IMR-90 (cell line): ENCODE measurements at regions not wholly inside any gene's neighbourhood (a gene's known extent, or its start where the extent isn't known, plus 50 kb on each side); places are given as distances from the start of the nearest gene placed in this dataset.

ENCODE experiments used
- ATAC-seq: fragments of 200-7000 bp; cut with Tn5 transposase; 2 replicates; pipeline ENCODE4 v1.9.1; 2020; ENCODE audit warnings: low read depth, mild to moderate bottlenecking, moderate library complexity
- BruUV-seq: library from RNA; stranded (reverse); fragments of 400-500 nt; replicated peaks from 2 replicates; lab custom pipeline; 2021; lab: Mats Ljungman, UMichigan
- CTCF ChIA-PET: fragments of 300-600 bp; formaldehyde crosslinking; extraction: SDS; loops from one replicate; lab custom pipeline; 2021; ENCODE audit warnings: antibody characterized with exemption; lab: Yijun Ruan, JAX
- POLR2A ChIA-PET: fragments of 300-600 bp; sonication (Branson Sonifier 250); formaldehyde crosslinking; loops from one replicate; lab custom pipeline; 2022; ENCODE audit warnings: antibody characterized with exemption; ENCODE audit not compliant: unreplicated experiment; lab: Charles Lee
- DNase-seq: peaks from one replicate; pipeline ENCODE4 v3.0.0; 2013
- H2AFZ ChIP-seq: replicated peaks from 2 replicates; pipeline ENCODE3; 2013; ENCODE audit warnings: low read length, mild to moderate bottlenecking; ENCODE audit not compliant: poor library complexity
- H2AK5ac ChIP-seq: 2 replicates; pipeline ENCODE4 v1.6.1; 2013; ENCODE audit warnings: low read depth, low read length, inconsistent platforms
- H2AK9ac ChIP-seq: replicated peaks from 2 replicates; pipeline ENCODE3; 2013; ENCODE audit warnings: mild to moderate bottlenecking, low read depth, low read length, moderate library complexity; ENCODE audit not compliant: poor library complexity
- H2BK120ac ChIP-seq: 2 replicates; pipeline ENCODE4 v1.6.1; 2013; ENCODE audit warnings: low read depth, low read length, inconsistent platforms
- H2BK15ac ChIP-seq: 3 replicates; pipeline ENCODE4 v1.6.1; 2013; ENCODE audit warnings: low read depth, low read length, inconsistent platforms
- H2BK20ac ChIP-seq: 2 replicates; pipeline ENCODE4 v1.6.1; 2013; ENCODE audit warnings: low read depth, mild to moderate bottlenecking, inconsistent platforms, low read length, moderate library complexity
- H2BK5ac ChIP-seq: 2 replicates; pipeline ENCODE4 v1.6.1; 2013; ENCODE audit warnings: mild to moderate bottlenecking, low read depth, low read length, inconsistent platforms; ENCODE audit not compliant: poor library complexity, severe bottlenecking
- H3K14ac ChIP-seq: replicated peaks from 2 replicates; pipeline ENCODE4 v1.6.1; 2013; ENCODE audit warnings: low read depth, low read length, inconsistent platforms
- H3K18ac ChIP-seq: 2 replicates; pipeline ENCODE4 v1.6.1; 2013; ENCODE audit warnings: low read depth, low read length, control low read depth
- H3K23ac ChIP-seq: 2 replicates; pipeline ENCODE4 v1.6.1; 2013; ENCODE audit warnings: low read depth, low read length, inconsistent platforms
- H3K27ac ChIP-seq: 2 replicates; pipeline ENCODE4 v1.5.1; 2013; ENCODE audit warnings: mild to moderate bottlenecking, control low read depth, low read length; ENCODE audit not compliant: insufficient read depth
- H3K27me3 ChIP-seq: 2 replicates; pipeline ENCODE4 v1.6.1; 2013; ENCODE audit warnings: low read length; ENCODE audit not compliant: control insufficient read depth, insufficient read depth
- H3K36me3 ChIP-seq: 2 replicates; pipeline ENCODE4 v1.6.1; 2013; ENCODE audit warnings: low read length, mixed read lengths; ENCODE audit not compliant: control insufficient read depth, insufficient read depth
- H3K4ac ChIP-seq: 2 replicates; pipeline ENCODE4 v1.6.1; 2013; ENCODE audit warnings: low read depth, low read length, inconsistent platforms
- H3K4me1 ChIP-seq: 2 replicates; pipeline ENCODE4 v1.6.1; 2013; ENCODE audit warnings: low read length, mixed read lengths; ENCODE audit not compliant: control insufficient read depth, insufficient read depth
- H3K4me2 ChIP-seq: 2 replicates; pipeline ENCODE4 v1.6.1; 2013; ENCODE audit warnings: low read depth, mild to moderate bottlenecking, control low read depth, low read length, moderate library complexity
- H3K4me3 ChIP-seq: 2 replicates; pipeline ENCODE4 v1.5.1; 2013; ENCODE audit warnings: low read depth, mild to moderate bottlenecking, control low read depth, low read length, moderate library complexity; ENCODE audit not compliant: insufficient read depth
- H3K56ac ChIP-seq: 2 replicates; pipeline ENCODE4 v1.6.1; 2013; ENCODE audit warnings: low read length, inconsistent platforms; ENCODE audit not compliant: insufficient read depth; ENCODE audit errors: extremely low read depth
- H3K79me1 ChIP-seq, 2 experiments: 2 replicates each; pipeline ENCODE4 v1.6.1; 2013; ENCODE audit warnings: low read length in 2 of 2, inconsistent platforms in 1 of 2, low read depth in 1 of 2
- H3K9ac ChIP-seq: 2 replicates; pipeline ENCODE4 v1.6.1; 2013; ENCODE audit warnings: low read depth, low read length, control low read depth
- H3K9me1 ChIP-seq: 2 replicates; pipeline ENCODE4 v1.6.1; 2013; ENCODE audit warnings: low read length, inconsistent platforms; ENCODE audit not compliant: insufficient read depth
- H3K9me3 ChIP-seq: 2 replicates; pipeline ENCODE4 v1.6.1; 2013; ENCODE audit warnings: low read length; ENCODE audit not compliant: control insufficient read depth, insufficient read depth
- H4K20me1 ChIP-seq: 2 replicates; pipeline ENCODE4 v1.6.1; 2013; ENCODE audit warnings: low read length, inconsistent platforms; ENCODE audit not compliant: insufficient read depth
- H4K5ac ChIP-seq: 2 replicates; pipeline ENCODE4 v1.6.1; 2013; ENCODE audit warnings: mild to moderate bottlenecking, low read depth, low read length, control low read depth
- H4K8ac ChIP-seq, 2 experiments: 2 replicates each; pipeline ENCODE4 v1.6.1; 2013; ENCODE audit warnings: low read depth in 2 of 2, low read length in 2 of 2, control low read depth in 1 of 2, inconsistent platforms in 1 of 2
- H4K91ac ChIP-seq: 2 replicates; pipeline ENCODE4 v1.6.1; 2013; ENCODE audit warnings: low read depth, low read length, inconsistent platforms; ENCODE audit not compliant: insufficient read depth
- CEBPB ChIP-seq: IDR thresholded peaks from 2 replicates; pipeline ENCODE4 v1.6.1; 2012; ENCODE audit warnings: low read depth, low read length, improper control_type of control experiment
- CHD1 ChIP-seq: IDR thresholded peaks from 2 replicates; pipeline ENCODE4 v1.6.1; 2012; ENCODE audit warnings: low read depth, low read length, improper control_type of control experiment
- ELK1 ChIP-seq: fragments of 150-350 bp; IDR thresholded peaks from 2 replicates; pipeline ENCODE4 v1.6.1; 2016; ENCODE audit warnings: low read depth, mild to moderate bottlenecking, low read length, moderate library complexity, borderline replicate concordance
- FOS ChIP-seq: fragments of 150-350 bp; IDR thresholded peaks from 2 replicates; pipeline ENCODE4 v1.6.1; 2016; ENCODE audit warnings: low read depth, low read length
- MAFK ChIP-seq: IDR thresholded peaks from 2 replicates; pipeline ENCODE4 v1.6.1; 2012; ENCODE audit warnings: low read depth, low read length, improper control_type of control experiment
- MAZ ChIP-seq: IDR thresholded peaks from 2 replicates; pipeline ENCODE4 v1.6.1; 2012; ENCODE audit warnings: low read depth, mild to moderate bottlenecking, low read length, improper control_type of control experiment, moderate library complexity, borderline replicate concordance
- MXI1 ChIP-seq: IDR thresholded peaks from 2 replicates; pipeline ENCODE4 v1.6.1; 2012; ENCODE audit warnings: low read depth, mild to moderate bottlenecking, low read length, moderate library complexity, borderline replicate concordance
- NFE2L2 ChIP-seq: fragments of 150-350 bp; IDR thresholded peaks from 2 replicates; pipeline ENCODE4 v1.6.1; 2016; ENCODE audit warnings: low read depth, mild to moderate bottlenecking, low read length
- POLR2A ChIP-seq: IDR thresholded peaks from 2 replicates; pipeline ENCODE4 v1.6.1; 2012; ENCODE audit warnings: mild to moderate bottlenecking, low read depth, low read length
- RAD21 ChIP-seq: IDR thresholded peaks from 2 replicates; pipeline ENCODE4 v1.6.1; 2012; ENCODE audit warnings: low read length, improper control_type of control experiment
- RCOR1 ChIP-seq: IDR thresholded peaks from 2 replicates; pipeline ENCODE4 v1.6.1; 2012; ENCODE audit warnings: mild to moderate bottlenecking, low read length, improper control_type of control experiment; ENCODE audit not compliant: insufficient replicate concordance
- RFX5 ChIP-seq: IDR thresholded peaks from 2 replicates; pipeline ENCODE4 v1.8.0; 2012; ENCODE audit warnings: low read depth, mild to moderate bottlenecking, low read length, moderate library complexity
- SMC3 ChIP-seq: fragments of 150-350 bp; IDR thresholded peaks from 2 replicates; pipeline ENCODE4 v1.6.1; 2016; ENCODE audit warnings: low read depth, mild to moderate bottlenecking, antibody characterized with exemption, low read length, moderate library complexity
- WGBS, 2 experiments: methylation state at CpG; one replicate each; pipeline versions ENCODE4 v1.1.5 to v1.1.7; 2013; ENCODE audit warnings: missing lambda C conversion rate in 2 of 2; ENCODE audit not compliant: insufficient read length in 1 of 2; ENCODE audit errors: extremely low coverage in 2 of 2; 5-methylcytosine and 5-hydroxymethylcytosine counted together
- dilution Hi-C: fragments of 300-500 bp; cut with HindIII; formaldehyde crosslinking; loops from one replicate; pipeline ENCODE4 v1.14.3; 2018; ENCODE audit warnings: low sequenced_read_pairs; ENCODE audit not compliant: unreplicated experiment
- in situ Hi-C: fragments of 300-500 bp; cut with MboI; formaldehyde crosslinking; loops from 3 replicates; pipeline ENCODE4 v1.14.3; 2019; ENCODE audit warnings: low sequenced_read_pairs, inconsistent platforms, mixed read lengths
- intact Hi-C: fragments of 100-400 bp; cut with micrococcal nuclease; formaldehyde crosslinking; loops from 2 replicates; pipeline ENCODE4 v1.10.0; 2022

- peaks cover 11% of the 10 kb centered on the region for H3K27me3 ChIP-seq
- no peak overlapping the region for H3K4ac ChIP-seq
- no peak overlapping the region for H4K5ac ChIP-seq
- no peak overlapping the region for H2BK120ac ChIP-seq
- intact Hi-C loops, result no loop called here
- H3K36me3 ChIP-seq, result no peaks in the 10 kb centered on the region
- H3K27ac ChIP-seq, result no peak overlapping the region
- no peak overlapping the region for H3K9ac ChIP-seq
- H4K20me1 ChIP-seq, result no peaks in the 10 kb centered on the region
- dilution Hi-C loops, result no loop called here
- H4K91ac ChIP-seq, result no peak overlapping the region
- POLR2A ChIA-PET, result no interaction called here
- no peak overlapping the region for H2AFZ ChIP-seq
- H3K23ac ChIP-seq, result no peak overlapping the region
- DNase-seq (no peak), ATAC-seq (no peak)
- no peaks in the 10 kb centered on the region for H3K4me1 ChIP-seq
- 92% methylated on average over 4 of the region's 16 CpGs; no CpG with 5 or more reads in 1 of the 2 experiments for WGBS, 2 experiments
- no peaks in the 10 kb centered on the region for H3K9me3 ChIP-seq
- H4K8ac ChIP-seq, result no peak overlapping the region
- in situ Hi-C loops, result no loop called here
- H2AK9ac ChIP-seq, result no peak overlapping the region
- H3K4me3 ChIP-seq, result no peak overlapping the region
- H2BK5ac ChIP-seq, result no peak overlapping the region
- H3K9me1 ChIP-seq, result no peaks in the 10 kb centered on the region
- CTCF ChIA-PET, result no interaction called here
- H2BK15ac ChIP-seq, result no peak overlapping the region
- no TSS peak for BruUV-seq
- H3K79me1 ChIP-seq, result no peaks in the 10 kb centered on the region
- no peak overlapping the region for H3K14ac ChIP-seq
- TF ChIP-seq MAZ (no peak), NFE2L2 (no peak), MAFK (no peak), RAD21 (no peak), POLR2A (no peak), RFX5 (no peak), FOS (no peak), MXI1 (no peak), CHD1 (no peak), CEBPB (no peak), ELK1 (no peak), SMC3 (no peak), RCOR1 (no peak)
- no peak overlapping the region for H2BK20ac ChIP-seq
- H3K56ac ChIP-seq, result no peak overlapping the region
- H3K18ac ChIP-seq, result no peak overlapping the region
- no peak overlapping the region for H2AK5ac ChIP-seq
- H3K4me2 ChIP-seq, result no peak overlapping the region
Observed at GRCh38 chr2:236367506-236368289, 103.5 kb upstream of the ASB18 start.
